ENCODE measurements at regions not wholly inside any gene's neighbourhood (a gene's known extent, or its start where the extent isn't known, plus 50 kb on each side); places are given as distances from the start of the nearest gene placed in this dataset.

- no peaks in the 10 kb centered on the region for H3K9me3 ChIP-seq (ENCODE audit: insufficient read depth in 2 of 2, low read depth in 1 of 2, low read length in 1 of 2)
- H2AFZ ChIP-seq (ENCODE audit: low read length), result no peak overlapping the region
- H2BK120ac ChIP-seq (replicated peaks; ENCODE audit: low read depth, low read length), result no peak overlapping the region
- H2BK12ac ChIP-seq (ENCODE audit: low read depth, low read length), result no peak overlapping the region
- H2BK15ac ChIP-seq (ENCODE audit: low read length), result no peak overlapping the region
- no peak overlapping the region for H3K9ac ChIP-seq (replicated peaks in 1 of 4; ENCODE audit: extremely low read depth in 1 of 4, low read depth in 3 of 4, low read length in 3 of 4)
- H3K14ac ChIP-seq (ENCODE audit: insufficient read length), result no peak overlapping the region
- H4K20me1 ChIP-seq (replicated peaks in 1 of 2; ENCODE audit: control insufficient read depth in 1 of 2, insufficient read depth in 2 of 2, low read length in 2 of 2), result no peaks in the 10 kb centered on the region
- no peak overlapping the region for H2BK5ac ChIP-seq (ENCODE audit: low read depth, low read length)
- no peaks in the 10 kb centered on the region; the same call in 1 of the 2 replicates for H3K79me1 ChIP-seq (ENCODE audit: low read depth, low read length)
- H3K18ac ChIP-seq (ENCODE audit: extremely low read depth, low read length), result no peak overlapping the region
- no peak overlapping the region for H3K4ac ChIP-seq (replicated peaks; ENCODE audit: insufficient read length, low read depth, low read length)
- peaks cover 0 to 3% (median 0%) of the 10 kb centered on the region in 4 experiments; a peak in 2 of 7 replicates for H3K4me1 ChIP-seq (replicated peaks in 1 of 4; ENCODE audit: control insufficient read depth in 3 of 4, insufficient read depth in 4 of 4, low read length in 3 of 4)
- H3K27me3 ChIP-seq (replicated peaks in 1 of 4; ENCODE audit: control insufficient read depth in 3 of 4, extremely low read depth in 1 of 4, insufficient read depth in 3 of 4, low read length in 3 of 4), result no peaks in the 10 kb centered on the region; a peak in 1 of 7 replicates
- H4K91ac ChIP-seq (replicated peaks; ENCODE audit: insufficient read length, low read length), result no peak overlapping the region
- no peak overlapping the region for H3K4me3 ChIP-seq (ENCODE audit: extremely low read depth in 1 of 4, insufficient read depth in 2 of 4, low read depth in 3 of 4, low read length in 4 of 4)
- WGBS, 2 experiments (ENCODE audit: extremely low coverage in 1 of 2, insufficient coverage in 1 of 2, insufficient read length in 1 of 2, insufficient replicate concordance in 2 of 2, low coverage in 1 of 2, low lambda C conversion rate in 2 of 2, missing lambda C conversion rate in 1 of 2), result 92% methylated on average over 14 of the region's 14 CpGs; no CpG with 5 or more reads in 1 of the 2 experiments
- H3K56ac ChIP-seq (replicated peaks; ENCODE audit: insufficient read length, low read depth, low read length), result no peak overlapping the region
- H2AK5ac ChIP-seq (ENCODE audit: low read depth, low read length), result no peak overlapping the region
- H3K79me2 ChIP-seq (ENCODE audit: control insufficient read depth in 1 of 2, insufficient read depth in 2 of 2, low read length in 2 of 2), result no peaks in the 10 kb centered on the region
- 0 out of 8 replicates have a peak, but pooled peaks cover 0 to 2% (median 0%) of the 10 kb centered on the region in 4 experiments for H3K36me3 ChIP-seq (ENCODE audit: control insufficient read depth in 2 of 4, insufficient read depth in 4 of 4, low read length in 3 of 4)
- no peak for FAIRE-seq
- ChIA-PET CTCF (ENCODE audit: partially characterized antibody) (interaction anchor here (0.6 to 15.3 kb wide), 7 partner anchors 8 to 405 kb away, joined by 3 to 195 read pairs (median 4); no protein-coding TSS in a partner anchor), POLR2A (ENCODE audit: partially characterized antibody) (no interaction called here)
- no peaks in the 10 kb centered on the region for H3K23me2 ChIP-seq (ENCODE audit: low read depth, low read length)
- no peak overlapping the region for H4K5ac ChIP-seq (ENCODE audit: insufficient read length, low read depth, low read length)
- no peak for DNase-seq (ENCODE audit: low read depth in 1 of 2, low spot score in 2 of 2)
- no peak overlapping the region for H4K8ac ChIP-seq (ENCODE audit: extremely low read depth, insufficient read depth, low read length)
- H3K27ac ChIP-seq (ENCODE audit: low read depth, low read length), result no peak overlapping the region
- no peak overlapping the region for H2BK20ac ChIP-seq (ENCODE audit: low read length)
- no peak overlapping the region for H3K4me2 ChIP-seq (ENCODE audit: insufficient read depth in 1 of 2, low read depth in 2 of 2, low read length in 2 of 2)
- H3K23ac ChIP-seq (ENCODE audit: insufficient read length), result no peak overlapping the region
- TF ChIP-seq SRF (IDR thresholded peaks at IDR 0.05; ENCODE audit: low read depth, low read length) (no peak), CREB1 (IDR thresholded peaks at IDR 0.05) (no peak), ATF2 (IDR thresholded peaks at IDR 0.05; ENCODE audit: low read length) (no peak), BRCA1 (IDR thresholded peaks at IDR 0.05; ENCODE audit: low read depth, low read length) (no peak), GTF2F1 (IDR thresholded peaks at IDR 0.05; ENCODE audit: borderline replicate concordance, low read depth, low read length) (no peak), RAD21 (IDR thresholded peaks at IDR 0.05 in 1 of 2, conservative IDR thresholded peaks at IDR 0.05 in 1 of 2; ENCODE audit: low read depth in 2 of 2, low read length in 2 of 2) (no peak), EP300 (IDR thresholded peaks at IDR 0.05; ENCODE audit: borderline replicate concordance in 1 of 2, low read depth in 2 of 2, low read length in 2 of 2) (no peak), KDM4A (IDR thresholded peaks at IDR 0.05; ENCODE audit: low read depth, low read length, severe bottlenecking) (no peak), RXRA (IDR thresholded peaks at IDR 0.05; ENCODE audit: insufficient read depth, low read depth, low read length) (no peak), TCF12 (IDR thresholded peaks at IDR 0.05; ENCODE audit: low read depth, low read length) (no peak)
Observed at GRCh38 chr9:751137-752051, 90.1 kb upstream of the DMRT1 start.

Measured in H1 (cell line).